H1 (cell line): ENCODE measurements at regions not wholly inside any gene's neighbourhood (a gene's known extent, or its start where the extent isn't known, plus 50 kb on each side); places are given as distances from the start of the nearest gene placed in this dataset.

Source experiments
- CEBPB ChIP-seq: IDR thresholded peaks from 2 replicates; pipeline ENCODE4 v1.6.1; 2012; ENCODE audit warnings: low read depth, low read length
- FOSL1 ChIP-seq: IDR thresholded peaks from 2 replicates; pipeline ENCODE4 v1.6.1; 2011; ENCODE audit warnings: mild to moderate bottlenecking, low read depth, low read length, moderate library complexity; ENCODE audit not compliant: insufficient read depth
- KDM1A ChIP-seq: fragments of 200-600, 300-600 bp; sonication (generic); IDR thresholded peaks from 2 replicates; pipeline ENCODE4 v1.7.1; 2016; ENCODE audit warnings: mild to moderate bottlenecking, low read length, borderline replicate concordance
- TAF7 ChIP-seq: optimal IDR thresholded peaks from 2 replicates; pipeline ENCODE3; 2011; ENCODE audit warnings: low read depth, mild to moderate bottlenecking, inconsistent platforms, low read length, moderate library complexity, borderline replicate concordance

DNA sequence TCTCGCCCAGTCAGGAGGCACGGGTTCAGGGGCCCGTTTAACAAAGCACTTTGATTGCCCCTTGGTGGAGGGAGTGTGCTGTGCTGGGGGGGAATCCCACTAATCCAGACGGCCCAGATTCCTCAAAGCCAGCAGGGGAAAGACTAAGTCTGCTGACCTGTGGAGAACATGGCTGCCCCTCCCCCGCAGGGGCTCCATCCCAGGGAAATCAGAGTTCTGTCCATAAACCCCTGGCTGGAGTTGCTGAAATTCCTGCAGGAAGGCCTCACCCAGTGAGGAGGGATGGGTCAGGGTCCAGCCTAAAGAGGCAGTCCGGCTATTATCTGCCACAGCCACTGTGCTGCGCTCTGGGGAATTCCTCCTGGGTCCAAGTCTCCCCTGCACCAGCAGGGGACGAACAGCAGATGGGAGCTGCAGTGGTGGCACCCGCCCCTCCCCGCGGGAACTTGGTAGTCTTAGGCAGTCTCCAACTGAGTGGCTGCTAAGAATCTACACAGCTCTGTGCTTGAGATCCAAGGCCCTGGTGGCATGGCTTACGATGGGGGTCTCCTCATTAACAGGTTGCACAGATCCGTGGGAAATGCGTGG lies 174.0 kb upstream of the DAB2 start (continued):
- TF ChIP-seq TAF7 (no peak), CEBPB (no peak), KDM1A (no peak), FOSL1 (no peak)
- TF ChIP-seq, all 59 proteins: peak for 0
